Uterus (tissue), 2 donors: ENCODE measurements at regions not wholly inside any gene's neighbourhood (a gene's known extent, or its start where the extent isn't known, plus 50 kb on each side); places are given as distances from the start of the nearest gene placed in this dataset.

ENCODE experiments used
- CTCF ChIP-seq, 4 experiments: fragments of 200-600 bp in 2 of 4; fragments of 450-650 bp in 2 of 4; sonication (generic) in 2 of 4; IDR thresholded peaks; one replicate each; pipeline ENCODE4 v1.5.1; 2016 to 2019; ENCODE audit warnings: antibody characterized with exemption in 4 of 4, mild to moderate bottlenecking in 2 of 4, moderate library complexity in 1 of 4
- POLR2A ChIP-seq, 2 donors: fragments of 450-650 bp; IDR thresholded peaks; one replicate each; pipeline ENCODE4 v1.6.1; 2016; ENCODE audit warnings: antibody characterized with exemption in 2 of 2, mild to moderate bottlenecking in 1 of 2, moderate library complexity in 1 of 2

- no peak for TF ChIP-seq CTCF (IDR thresholded peaks at IDR 0.05)
- no peak for TF ChIP-seq POLR2A (IDR thresholded peaks at IDR 0.05)
Observed at GRCh38 chr6:97396880-97397279, 113.9 kb upstream of the MMS22L start.
